HG02938 (cell line): ENCODE measurements at regions not wholly inside any gene's neighbourhood (a gene's known extent, or its start where the extent isn't known, plus 50 kb on each side); places are given as distances from the start of the nearest gene placed in this dataset.

ENCODE experiments used
- ATAC-seq: cut with Tn5 transposase; IDR thresholded peaks from one replicate; pipeline ENCODE4 v1.9.1; 2021; ENCODE audit warnings: mild to moderate bottlenecking, moderate library complexity; ENCODE audit not compliant: unreplicated experiment

DNA sequence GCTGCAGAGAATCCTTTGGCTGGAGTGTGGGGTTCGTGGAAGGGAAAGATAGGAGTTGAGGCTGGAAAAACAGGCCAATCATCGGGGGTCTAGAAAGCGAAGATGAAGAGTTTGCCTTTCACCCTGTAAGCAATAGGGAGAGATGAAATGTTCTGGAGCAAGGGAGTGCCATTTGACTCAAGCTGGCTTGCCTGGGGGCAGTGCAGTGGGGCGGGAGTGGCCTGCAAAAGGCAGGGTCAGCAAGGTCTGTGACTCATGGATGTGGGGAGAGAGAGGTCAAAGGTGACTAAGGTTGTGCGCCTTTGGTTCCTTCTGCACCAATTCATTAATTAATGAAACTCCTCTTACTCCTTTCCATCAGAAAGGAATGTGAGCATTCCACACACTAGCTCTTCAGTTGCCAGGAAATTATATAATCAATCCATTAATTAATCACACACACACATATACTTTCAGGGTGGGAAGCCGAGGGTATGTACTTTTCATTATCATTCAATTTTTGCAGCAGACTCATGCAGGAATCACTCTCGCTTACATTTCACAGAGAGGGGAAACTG lies 227.6 kb downstream of the MYCN start:
- ATAC-seq = no peak

GRCh38 chr2:16167451-16167861 lies 227.1 kb downstream of the MYCN start:
- ATAC-seq = no peak

GRCh38 chr2:16166327-16166981 lies 226.1 kb downstream of the MYCN start:
- ATAC-seq = no peak

GRCh38 chr2:16165518-16166326 lies 225.4 kb downstream of the MYCN start:
- ATAC-seq = no peak

DNA sequence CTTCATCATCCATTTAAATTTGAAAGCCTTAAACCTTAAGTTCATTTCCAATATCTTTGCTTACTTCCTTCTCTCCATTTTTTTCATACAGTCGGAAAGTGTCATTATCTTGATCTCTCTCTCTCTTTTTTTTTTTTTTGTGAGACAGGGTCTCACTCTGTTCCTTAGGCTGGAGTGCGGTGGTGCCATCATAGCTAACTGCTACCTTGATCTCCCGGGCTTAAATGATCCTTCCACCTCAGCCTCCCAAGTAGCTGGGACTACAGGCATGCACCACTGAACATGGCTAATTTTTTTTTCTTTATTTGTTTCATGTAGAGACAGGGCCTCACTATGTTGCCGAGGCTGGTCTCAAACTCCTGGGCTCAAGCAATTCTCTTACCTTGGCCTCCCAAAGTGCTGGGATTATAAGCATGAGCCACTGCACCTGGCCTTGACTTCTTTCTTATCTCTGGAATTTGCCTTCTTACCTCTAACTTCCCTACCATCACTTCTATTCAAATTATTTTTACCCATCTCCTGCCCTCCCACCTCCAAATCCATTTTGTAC lies 222.2 kb downstream of the MYCN start:
- no peak for ATAC-seq

GRCh38 chr2:16161768-16162490 lies 221.6 kb downstream of the MYCN start:
- ATAC-seq = no peak

DNA sequence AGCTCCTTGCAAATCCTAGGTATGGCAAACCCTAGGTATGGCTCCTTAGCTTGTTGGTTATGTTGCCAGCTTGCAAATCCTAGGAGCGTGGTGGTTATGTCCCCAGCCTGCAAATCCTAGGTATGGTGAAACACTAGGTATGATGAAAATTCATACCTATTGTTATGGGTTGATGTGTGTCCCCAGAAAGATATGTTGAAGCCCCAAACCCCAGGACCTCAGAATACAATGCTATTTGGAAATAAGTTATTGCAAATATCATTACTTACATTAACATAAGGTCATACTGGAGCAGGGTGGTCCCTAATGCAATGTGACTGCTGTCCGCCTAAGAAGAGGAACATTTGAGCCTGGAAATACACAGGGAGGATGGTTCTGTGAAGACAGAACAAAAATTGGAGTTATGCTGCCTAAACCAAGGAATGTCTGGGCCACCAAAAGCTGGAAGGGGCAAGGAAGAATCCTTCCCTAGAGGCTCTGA lies 220.8 kb downstream of the MYCN start:
- ATAC-seq = no peak

- no peak for ATAC-seq
These were observed 220.1 kb downstream of the MYCN start for GRCh38 chr2:16160281-16161084.

- ATAC-seq = no peak
These were observed 216.1 kb downstream of the MYCN start for GRCh38 chr2:16156411-16156810.

DNA sequence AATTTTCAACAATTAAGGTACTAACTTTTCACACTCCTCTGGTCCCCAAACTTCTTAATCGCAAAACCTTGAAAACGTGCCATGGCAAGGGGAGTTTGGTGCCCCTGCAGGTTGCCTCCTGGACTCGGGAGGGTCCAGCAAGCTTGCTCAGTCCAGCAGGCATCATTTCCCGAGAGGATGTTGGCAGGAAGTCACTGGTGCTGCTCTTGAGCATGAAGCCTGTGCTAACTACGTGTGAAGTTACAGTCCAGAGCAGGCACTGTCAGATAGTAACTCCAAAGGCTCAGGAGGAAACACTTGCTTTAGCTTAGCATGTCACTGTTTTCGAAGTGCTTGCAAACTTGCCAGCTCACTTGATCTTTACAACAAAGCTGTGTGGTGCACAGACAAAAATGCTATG lies 215.4 kb downstream of the MYCN start:
- no peak for ATAC-seq

- no peak for ATAC-seq
These were observed 215.0 kb downstream of the MYCN start for GRCh38 chr2:16155366-16155765.

GRCh38 chr2:16154501-16155280 lies 214.3 kb downstream of the MYCN start:
- no peak for ATAC-seq

- ATAC-seq = no peak
These were observed 213.7 kb downstream of the MYCN start for GRCh38 chr2:16154061-16154460.

DNA sequence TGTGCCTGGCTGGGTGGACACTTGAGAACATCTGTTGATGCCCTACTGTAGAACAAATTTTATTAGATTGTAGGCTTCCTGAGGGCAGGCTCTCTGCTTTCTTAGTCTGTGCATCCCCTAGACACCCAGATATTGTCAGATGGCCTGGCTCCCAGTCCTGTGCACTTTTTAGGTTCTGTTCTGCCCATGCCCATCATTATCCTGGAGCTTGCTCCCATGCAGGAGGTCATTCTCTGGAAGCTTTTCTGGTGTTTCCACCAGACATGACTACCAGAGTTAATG lies 213.3 kb downstream of the MYCN start:
- ATAC-seq = no peak

GRCh38 chr2:16152928-16153753 lies 212.8 kb downstream of the MYCN start:
- no peak for ATAC-seq

- no peak for ATAC-seq
These were observed 211.9 kb downstream of the MYCN start for GRCh38 chr2:16152071-16152927.

DNA sequence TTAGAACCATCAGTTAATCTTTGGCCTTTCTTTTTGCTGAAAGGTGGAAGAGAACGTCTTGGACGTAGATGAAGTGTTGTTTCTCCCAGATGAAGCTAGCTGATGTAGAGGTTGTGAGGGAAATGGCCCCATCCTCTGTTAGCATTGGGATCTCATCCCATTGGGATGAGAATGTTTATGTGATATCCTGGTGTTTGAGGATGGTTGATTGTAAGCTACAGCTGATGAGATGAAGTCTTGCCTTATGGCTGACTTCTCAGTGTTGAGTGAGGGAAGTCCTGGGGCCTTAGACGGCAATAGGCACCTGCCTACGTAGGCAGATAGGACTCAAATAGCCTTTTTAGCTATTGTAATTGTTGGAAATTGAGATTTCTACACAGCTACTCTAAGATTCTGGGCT lies 211.3 kb downstream of the MYCN start:
- ATAC-seq = no peak

DNA sequence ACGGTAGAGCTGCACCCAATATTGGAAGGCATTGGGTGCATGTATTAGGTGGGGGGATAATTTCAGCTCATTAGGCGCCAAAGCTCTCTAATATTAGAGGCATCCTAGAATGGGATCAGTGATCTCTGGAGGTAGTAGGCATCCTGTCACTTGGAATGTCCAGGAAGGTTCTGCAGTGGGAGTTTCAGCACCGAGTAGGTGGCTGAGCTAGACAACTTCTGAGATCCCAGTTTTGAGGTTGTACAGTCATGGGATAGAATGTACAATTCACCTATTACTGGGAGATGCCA lies 210.9 kb downstream of the MYCN start:
- ATAC-seq = no peak
